ENCODE measurements at regions not wholly inside any gene's neighbourhood (a gene's known extent, or its start where the extent isn't known, plus 50 kb on each side); places are given as distances from the start of the nearest gene placed in this dataset.

DNA sequence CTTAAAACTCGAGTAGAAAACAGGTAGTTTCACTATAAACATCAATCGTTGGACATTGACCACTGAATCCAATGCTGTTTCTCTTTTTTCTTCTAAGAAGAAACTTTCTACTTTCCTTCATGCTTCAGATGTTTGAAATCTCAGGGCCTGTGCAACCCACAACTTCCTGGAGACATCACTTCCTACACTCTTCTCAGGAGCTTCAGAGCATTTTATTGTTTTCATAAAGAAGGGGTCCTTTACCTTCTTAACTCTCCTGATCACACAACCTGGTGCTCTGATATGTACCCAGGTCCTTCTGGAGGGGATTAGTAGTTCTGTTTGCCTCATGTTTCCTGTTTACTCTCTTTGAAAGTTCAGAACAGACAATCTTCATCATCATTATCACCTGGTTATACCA, 113.0 kb upstream of the VAV3 start:
- no peak overlapping the region for H4K91ac ChIP-seq (ENCODE audit: low read depth, low read length, poor library complexity)
- H3K18ac ChIP-seq (ENCODE audit: low read length): no peak overlapping the region
- H3K14ac ChIP-seq (ENCODE audit: low read length): no peak overlapping the region
- no peaks in the 10 kb centered on the region for H3K36me3 ChIP-seq (replicated peaks in 1 of 2; ENCODE audit: control insufficient read depth in 2 of 2, insufficient read depth in 2 of 2, low read length in 2 of 2)
- no peak overlapping the region for H3K9ac ChIP-seq (ENCODE audit: low read depth, low read length, poor library complexity)
- H3K4me1 ChIP-seq (ENCODE audit: control insufficient read depth in 2 of 2, insufficient read depth in 1 of 2, low read depth in 1 of 2, low read length in 2 of 2): peaks cover 0 to 11% of the 10 kb centered on the region in 2 donors
- H2BK5ac ChIP-seq (ENCODE audit: low read length): no peak overlapping the region
- H3K4ac ChIP-seq (ENCODE audit: low read length): no peak overlapping the region
- H2BK120ac ChIP-seq (ENCODE audit: low read depth, low read length): no peak overlapping the region
- H3K27ac ChIP-seq (replicated peaks; ENCODE audit: low read length): no peak overlapping the region
- no peak overlapping the region for H2AK5ac ChIP-seq (ENCODE audit: low read depth, low read length)
- no CpG with 5 or more reads among the region's 2 CpGs for WGBS, 2 donors (ENCODE audit: extremely low coverage in 2 of 2, insufficient read length in 2 of 2, insufficient replicate concordance in 1 of 2)
- H3K27me3 ChIP-seq (ENCODE audit: control insufficient read depth in 3 of 3, insufficient read depth in 3 of 3, low read depth in 1 of 3, low read length in 3 of 3): no peaks in the 10 kb centered on the region
- H3K79me1 ChIP-seq (ENCODE audit: low read depth, low read length): peaks cover 2% of the 10 kb centered on the region
- no peak overlapping the region for H3K4me2 ChIP-seq (ENCODE audit: insufficient read depth, low read length, poor library complexity, severe bottlenecking)
- H4K8ac ChIP-seq (ENCODE audit: low read depth, low read length): no peak overlapping the region
- no peak overlapping the region for H2BK15ac ChIP-seq (ENCODE audit: low read length)
- H3K9me3 ChIP-seq (replicated peaks in 1 of 2; ENCODE audit: control insufficient read depth in 2 of 2, insufficient read depth in 1 of 2, low read depth in 1 of 2, low read length in 2 of 2): no peaks in the 10 kb centered on the region
- no peak overlapping the region for H3K4me3 ChIP-seq (ENCODE audit: low read length in 2 of 2)
- no peak for DNase-seq (ENCODE audit: low spot score)
- no peak overlapping the region for H2BK12ac ChIP-seq (ENCODE audit: low read length)
- no peak overlapping the region for H3K23ac ChIP-seq (ENCODE audit: low read depth, low read length, poor library complexity)
- no peak overlapping the region for H2AFZ ChIP-seq (ENCODE audit: low read length)

DNA sequence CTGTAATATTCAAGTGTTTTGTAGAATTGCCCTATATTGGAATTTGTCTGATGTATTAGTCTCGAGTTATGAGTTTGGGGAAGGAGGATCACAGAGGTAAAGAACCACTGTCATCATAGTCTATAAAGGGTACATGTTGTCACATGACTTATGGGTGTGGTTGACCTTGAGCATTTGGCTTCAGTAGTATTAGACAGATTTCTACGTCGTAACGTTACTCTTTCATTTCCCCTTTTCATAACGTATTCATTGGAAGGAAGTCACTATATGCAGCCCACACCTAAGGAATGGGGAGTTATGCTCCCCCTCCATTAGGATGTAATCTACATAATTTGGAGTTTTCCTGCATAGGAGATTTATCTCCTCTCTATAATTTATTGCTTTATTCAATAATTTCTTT, 110.1 kb upstream of the VAV3 start:
- H2AK5ac ChIP-seq (ENCODE audit: low read depth, low read length): no peak overlapping the region
- H2BK120ac ChIP-seq (ENCODE audit: low read depth, low read length): no peak overlapping the region
- H2AFZ ChIP-seq (ENCODE audit: low read length): no peak overlapping the region
- no peak overlapping the region for H4K8ac ChIP-seq (ENCODE audit: low read depth, low read length)
- H3K18ac ChIP-seq (ENCODE audit: low read length): no peak overlapping the region
- no peak overlapping the region for H3K4me2 ChIP-seq (ENCODE audit: insufficient read depth, low read length, poor library complexity, severe bottlenecking)
- H3K79me1 ChIP-seq (ENCODE audit: low read depth, low read length): no peaks in the 10 kb centered on the region
- no CpG with 5 or more reads among the region's 5 CpGs for WGBS, 2 donors (ENCODE audit: extremely low coverage in 2 of 2, insufficient read length in 2 of 2, insufficient replicate concordance in 1 of 2)
- H2BK15ac ChIP-seq (ENCODE audit: low read length): no peak overlapping the region
- H3K4me1 ChIP-seq (ENCODE audit: control insufficient read depth in 2 of 2, insufficient read depth in 1 of 2, low read depth in 1 of 2, low read length in 2 of 2): peaks cover 0 to 3% of the 10 kb centered on the region in 2 donors
- no peak overlapping the region for H3K23ac ChIP-seq (ENCODE audit: low read depth, low read length, poor library complexity)
- H3K4ac ChIP-seq (ENCODE audit: low read length): no peak overlapping the region
- DNase-seq (ENCODE audit: low spot score): no peak
- no peaks in the 10 kb centered on the region for H3K27me3 ChIP-seq (ENCODE audit: control insufficient read depth in 3 of 3, insufficient read depth in 3 of 3, low read depth in 1 of 3, low read length in 3 of 3)
- no peak overlapping the region for H4K91ac ChIP-seq (ENCODE audit: low read depth, low read length, poor library complexity)
- no peaks in the 10 kb centered on the region for H3K36me3 ChIP-seq (replicated peaks in 1 of 2; ENCODE audit: control insufficient read depth in 2 of 2, insufficient read depth in 2 of 2, low read length in 2 of 2)
- no peak overlapping the region for H2BK12ac ChIP-seq (ENCODE audit: low read length)
- no peak overlapping the region for H3K4me3 ChIP-seq (ENCODE audit: low read length in 2 of 2)
- no peak overlapping the region for H2BK5ac ChIP-seq (ENCODE audit: low read length)
- no peak overlapping the region for H3K27ac ChIP-seq (replicated peaks; ENCODE audit: low read length)
- H3K9ac ChIP-seq (ENCODE audit: low read depth, low read length, poor library complexity): no peak overlapping the region
- no peak overlapping the region for H3K14ac ChIP-seq (ENCODE audit: low read length)
- no peaks in the 10 kb centered on the region for H3K9me3 ChIP-seq (replicated peaks in 1 of 2; ENCODE audit: control insufficient read depth in 2 of 2, insufficient read depth in 1 of 2, low read depth in 1 of 2, low read length in 2 of 2)

DNA sequence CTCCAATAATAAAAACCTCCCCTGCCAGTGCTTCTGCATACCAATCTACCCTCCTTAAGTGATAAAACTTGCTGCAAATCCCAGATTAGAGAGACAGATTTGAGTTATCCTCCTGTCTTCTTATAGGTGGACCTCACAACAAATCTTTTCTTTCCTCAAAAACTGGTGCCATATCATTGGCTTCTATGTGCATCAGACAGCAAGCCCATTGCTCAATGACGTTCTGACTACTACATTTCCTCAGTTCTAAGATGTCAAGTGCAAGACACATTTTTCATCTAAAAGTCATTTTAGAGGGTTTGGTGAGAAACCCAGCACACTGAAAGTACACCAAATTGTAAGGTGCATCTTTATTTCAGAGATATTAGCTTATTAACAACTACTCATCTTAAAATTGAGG, 107.8 kb upstream of the VAV3 start:
- no peak overlapping the region for H3K27ac ChIP-seq (replicated peaks; ENCODE audit: low read length)
- no peak overlapping the region for H4K91ac ChIP-seq (ENCODE audit: low read depth, low read length, poor library complexity)
- no peak overlapping the region for H3K18ac ChIP-seq (ENCODE audit: low read length)
- no peaks in the 10 kb centered on the region for H3K9me3 ChIP-seq (replicated peaks in 1 of 2; ENCODE audit: control insufficient read depth in 2 of 2, insufficient read depth in 1 of 2, low read depth in 1 of 2, low read length in 2 of 2)
- no peak for DNase-seq (ENCODE audit: low spot score)
- H2AFZ ChIP-seq (ENCODE audit: low read length): no peak overlapping the region
- no peak overlapping the region for H3K9ac ChIP-seq (ENCODE audit: low read depth, low read length, poor library complexity)
- H3K14ac ChIP-seq (ENCODE audit: low read length): no peak overlapping the region
- no peak overlapping the region for H2BK15ac ChIP-seq (ENCODE audit: low read length)
- no peaks in the 10 kb centered on the region for H3K4me1 ChIP-seq (ENCODE audit: control insufficient read depth in 2 of 2, insufficient read depth in 1 of 2, low read depth in 1 of 2, low read length in 2 of 2)
- H2BK12ac ChIP-seq (ENCODE audit: low read length): no peak overlapping the region
- no peak overlapping the region for H3K4ac ChIP-seq (ENCODE audit: low read length)
- H3K23ac ChIP-seq (ENCODE audit: low read depth, low read length, poor library complexity): no peak overlapping the region
- H3K4me3 ChIP-seq (ENCODE audit: low read length in 2 of 2): no peak overlapping the region
- no peaks in the 10 kb centered on the region for H3K36me3 ChIP-seq (replicated peaks in 1 of 2; ENCODE audit: control insufficient read depth in 2 of 2, insufficient read depth in 2 of 2, low read length in 2 of 2)
- H4K8ac ChIP-seq (ENCODE audit: low read depth, low read length): no peak overlapping the region
- no peak overlapping the region for H3K4me2 ChIP-seq (ENCODE audit: insufficient read depth, low read length, poor library complexity, severe bottlenecking)
- H3K27me3 ChIP-seq (ENCODE audit: control insufficient read depth in 3 of 3, insufficient read depth in 3 of 3, low read depth in 1 of 3, low read length in 3 of 3): no peaks in the 10 kb centered on the region
- WGBS, 2 donors (ENCODE audit: extremely low coverage in 2 of 2, insufficient read length in 2 of 2, insufficient replicate concordance in 1 of 2): no CpG with 5 or more reads among the region's 1 CpG
- H2AK5ac ChIP-seq (ENCODE audit: low read depth, low read length): no peak overlapping the region
- no peak overlapping the region for H2BK120ac ChIP-seq (ENCODE audit: low read depth, low read length)
- H2BK5ac ChIP-seq (ENCODE audit: low read length): no peak overlapping the region
- no peaks in the 10 kb centered on the region for H3K79me1 ChIP-seq (ENCODE audit: low read depth, low read length)

DNA sequence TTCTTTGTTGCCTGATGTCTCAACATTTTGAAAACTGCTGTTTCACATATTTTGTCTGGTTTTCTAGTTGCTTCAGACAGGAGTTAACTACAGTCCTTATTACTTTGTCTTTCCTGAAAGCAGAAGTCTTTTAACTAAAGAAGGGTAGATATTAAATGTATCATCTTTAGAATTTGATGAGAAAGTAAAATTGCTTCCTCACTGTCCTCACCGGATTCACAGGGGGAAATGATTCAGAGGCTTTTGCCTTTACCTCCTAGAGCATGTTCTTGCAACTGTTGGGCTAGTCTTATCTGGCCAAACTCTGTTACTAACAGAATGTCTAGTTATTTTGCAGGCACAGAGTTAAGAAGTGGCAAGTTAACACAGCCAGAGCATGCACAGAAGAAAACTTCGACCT, 107.2 kb upstream of the VAV3 start:
- no peaks in the 10 kb centered on the region for H3K9me3 ChIP-seq (replicated peaks in 1 of 2; ENCODE audit: control insufficient read depth in 2 of 2, insufficient read depth in 1 of 2, low read depth in 1 of 2, low read length in 2 of 2)
- H3K14ac ChIP-seq (ENCODE audit: low read length): no peak overlapping the region
- no peak overlapping the region for H3K23ac ChIP-seq (ENCODE audit: low read depth, low read length, poor library complexity)
- H2AFZ ChIP-seq (ENCODE audit: low read length): no peak overlapping the region
- H3K4ac ChIP-seq (ENCODE audit: low read length): no peak overlapping the region
- no peak overlapping the region for H2BK5ac ChIP-seq (ENCODE audit: low read length)
- no peaks in the 10 kb centered on the region for H3K27me3 ChIP-seq (ENCODE audit: control insufficient read depth in 3 of 3, insufficient read depth in 3 of 3, low read depth in 1 of 3, low read length in 3 of 3)
- H3K4me3 ChIP-seq (ENCODE audit: low read length in 2 of 2): no peak overlapping the region
- no peak for DNase-seq (ENCODE audit: low spot score)
- H3K4me2 ChIP-seq (ENCODE audit: insufficient read depth, low read length, poor library complexity, severe bottlenecking): no peak overlapping the region
- no peak overlapping the region for H3K18ac ChIP-seq (ENCODE audit: low read length)
- H3K27ac ChIP-seq (replicated peaks; ENCODE audit: low read length): no peak overlapping the region
- no peak overlapping the region for H4K8ac ChIP-seq (ENCODE audit: low read depth, low read length)
- no peak overlapping the region for H2BK120ac ChIP-seq (ENCODE audit: low read depth, low read length)
- no peak overlapping the region for H4K91ac ChIP-seq (ENCODE audit: low read depth, low read length, poor library complexity)
- no peaks in the 10 kb centered on the region for H3K79me1 ChIP-seq (ENCODE audit: low read depth, low read length)
- H2BK15ac ChIP-seq (ENCODE audit: low read length): no peak overlapping the region
- no peak overlapping the region for H3K9ac ChIP-seq (ENCODE audit: low read depth, low read length, poor library complexity)
- H3K4me1 ChIP-seq (ENCODE audit: control insufficient read depth in 2 of 2, insufficient read depth in 1 of 2, low read depth in 1 of 2, low read length in 2 of 2): no peaks in the 10 kb centered on the region
- H2AK5ac ChIP-seq (ENCODE audit: low read depth, low read length): no peak overlapping the region
- WGBS, 2 donors (ENCODE audit: extremely low coverage in 2 of 2, insufficient read length in 2 of 2, insufficient replicate concordance in 1 of 2): no CpG with 5 or more reads among the region's 2 CpGs
- H2BK12ac ChIP-seq (ENCODE audit: low read length): no peak overlapping the region
- H3K36me3 ChIP-seq (replicated peaks in 1 of 2; ENCODE audit: control insufficient read depth in 2 of 2, insufficient read depth in 2 of 2, low read length in 2 of 2): no peaks in the 10 kb centered on the region
